GM18507 (cell line): ENCODE measurements at regions not wholly inside any gene's neighbourhood (a gene's known extent, or its start where the extent isn't known, plus 50 kb on each side); places are given as distances from the start of the nearest gene placed in this dataset.
"Not testable (repeated sequence)": the region's sequence is repeated elsewhere in the genome, so short reads cannot be mapped to it uniquely, and the experiment has no call there.

Source experiments
- DNase-seq: peaks from one replicate; pipeline ENCODE4 v3.0.0; 2011; ENCODE audit warnings: low read depth; ENCODE audit not compliant: insufficient read length; ENCODE audit errors: extremely low spot score
- FAIRE-seq: peaks from 2 replicates; lab custom pipeline; 2011; peaks lifted over from hg19 to GRCh38; lab: Jason Lieb, UNC

DNA sequence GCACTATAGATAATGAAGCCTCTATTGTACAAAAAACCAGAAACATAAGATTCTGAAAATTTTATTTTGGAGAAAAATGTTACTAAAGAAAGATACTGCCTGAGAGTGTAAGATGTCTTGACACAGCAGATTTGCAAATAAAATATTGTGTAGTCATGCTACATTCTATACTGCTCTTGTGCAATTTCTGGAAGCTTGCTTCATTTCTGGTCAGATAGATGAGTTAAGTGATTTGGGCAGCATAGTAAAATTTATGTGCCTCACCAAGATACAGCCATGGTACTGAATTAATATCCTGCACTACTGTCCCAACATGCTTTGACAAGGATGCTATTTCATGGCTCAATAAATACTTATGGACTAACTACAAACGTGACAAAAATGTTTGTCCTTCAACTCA lies 55.1 kb upstream of the STARD13 start:
- DNase-seq = no peak
- no peak for FAIRE-seq

DNA sequence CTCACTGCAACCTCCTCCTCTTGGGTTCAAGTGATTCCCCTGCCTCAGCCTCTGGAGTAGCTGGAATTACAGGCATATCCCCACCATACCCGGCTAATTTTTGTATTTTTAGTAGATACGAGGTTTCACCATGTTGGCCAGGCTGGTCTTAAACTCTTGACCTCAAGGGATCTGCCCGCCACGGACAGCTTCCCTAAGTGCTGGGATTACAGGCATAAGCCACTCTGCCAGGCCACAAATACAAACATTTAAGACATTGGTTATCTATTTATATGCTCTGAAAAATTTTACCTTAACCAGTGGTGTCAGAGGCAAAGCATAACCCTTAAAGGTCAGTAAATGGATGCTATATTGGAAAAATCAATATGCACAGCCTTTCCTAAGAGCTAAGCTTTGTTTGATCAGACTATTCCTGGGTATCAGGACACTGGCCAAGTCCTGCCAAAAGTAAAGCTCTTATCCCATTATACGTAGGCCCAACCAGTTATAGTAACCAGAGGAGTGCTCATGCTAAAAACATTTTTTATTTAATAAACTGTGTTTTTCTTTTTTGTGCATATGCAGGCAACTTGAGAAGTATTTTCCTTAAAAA lies 56.4 kb upstream of the STARD13 start:
- FAIRE-seq = no peak
- no peak for DNase-seq

DNA sequence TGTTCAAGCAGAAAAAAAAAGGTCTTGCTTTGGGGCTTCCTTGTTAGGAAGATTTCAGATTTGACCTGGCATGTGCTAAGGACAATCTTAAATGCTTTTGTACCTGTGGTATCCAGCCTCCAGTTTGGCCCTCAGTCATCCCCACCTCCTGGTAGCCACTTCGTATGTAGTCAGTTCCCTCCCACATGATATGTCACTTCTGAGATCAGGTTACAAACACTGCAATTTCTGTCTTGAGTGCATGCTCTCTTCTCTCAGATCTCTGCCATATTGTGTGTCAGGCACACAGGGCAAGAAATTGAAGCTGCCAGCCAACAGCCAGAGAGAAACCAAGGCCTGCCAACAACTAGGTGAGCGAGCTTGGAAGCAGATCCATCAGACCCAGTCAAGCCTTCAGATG lies 60.3 kb upstream of the STARD13 start:
- FAIRE-seq = no peak
- DNase-seq = no peak

DNA sequence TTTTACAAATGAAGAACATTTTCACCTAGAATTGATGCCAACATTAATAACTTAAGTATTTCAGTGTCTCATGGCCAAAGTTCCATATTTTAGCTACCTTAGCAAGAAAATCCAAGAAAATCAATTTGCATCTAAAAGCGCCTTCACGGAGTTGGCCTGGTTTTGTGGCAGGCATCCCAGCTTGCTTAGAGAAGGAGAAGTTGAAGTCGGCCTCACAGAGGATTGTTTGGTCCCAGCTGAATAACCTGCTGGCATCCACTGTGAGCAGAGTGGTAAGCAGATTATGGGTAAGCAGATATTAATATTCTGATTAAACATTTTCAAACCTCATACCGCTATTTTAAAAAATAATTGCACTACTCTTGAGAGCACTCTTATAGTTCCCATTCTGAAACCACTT lies 62.3 kb upstream of the STARD13 start:
- peak; percentile 24 for FAIRE-seq
- DNase-seq = no peak

DNA sequence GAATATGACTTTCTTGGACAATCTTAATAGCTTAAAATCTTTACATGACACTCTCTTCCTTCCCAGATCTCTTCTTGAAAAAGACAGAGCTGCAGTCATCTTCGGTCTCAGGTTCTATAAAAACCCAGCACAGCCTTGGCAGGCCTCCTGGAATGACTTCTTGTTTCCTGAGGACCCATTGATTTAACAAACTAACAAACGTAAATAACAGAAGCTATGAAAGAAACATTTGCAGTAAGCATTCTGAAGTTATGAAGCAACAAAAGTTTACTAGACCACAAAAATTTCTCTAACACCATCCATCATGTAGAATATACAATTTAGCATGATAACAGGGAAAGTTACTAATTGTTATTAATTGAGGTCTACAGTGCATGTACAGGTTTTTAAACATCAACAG lies 62.8 kb upstream of the STARD13 start:
- no peak for DNase-seq
- no peak for FAIRE-seq

DNA sequence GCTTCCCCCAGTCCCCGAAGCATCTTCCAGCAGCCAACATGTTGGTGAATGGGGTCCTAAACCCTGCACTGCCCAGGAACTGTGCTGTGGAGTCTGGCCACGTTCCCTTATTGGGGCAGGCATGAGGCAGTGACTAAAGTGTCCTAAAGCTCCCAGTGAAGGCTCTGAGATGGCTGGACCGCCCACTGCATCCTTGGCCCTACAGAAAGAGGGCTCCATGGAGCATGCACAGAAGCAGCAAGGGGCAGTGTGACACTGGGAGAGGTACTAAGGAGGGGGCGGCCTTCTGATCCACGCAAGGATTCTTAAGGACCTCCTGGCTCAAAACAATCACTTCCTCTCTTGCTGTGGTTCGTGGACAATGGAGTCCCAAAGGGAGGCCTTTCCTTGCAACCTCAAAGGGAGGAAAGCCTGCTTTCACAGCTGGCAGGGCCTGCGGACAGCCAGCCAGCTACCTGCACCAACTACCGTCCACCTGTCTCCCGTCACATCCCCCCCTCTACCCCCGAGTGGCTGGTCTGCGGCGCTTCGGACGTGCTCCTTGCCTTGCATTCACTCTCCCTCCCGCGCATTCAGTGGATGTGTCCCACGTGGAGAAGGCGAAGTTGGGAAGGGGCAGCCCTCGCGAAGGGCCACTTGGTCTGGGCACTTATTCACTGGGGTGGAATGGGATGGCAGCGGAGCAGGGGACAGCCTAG lies 63.9 kb upstream of the STARD13 start:
- FAIRE-seq (no peak), DNase-seq (no peak)

DNA sequence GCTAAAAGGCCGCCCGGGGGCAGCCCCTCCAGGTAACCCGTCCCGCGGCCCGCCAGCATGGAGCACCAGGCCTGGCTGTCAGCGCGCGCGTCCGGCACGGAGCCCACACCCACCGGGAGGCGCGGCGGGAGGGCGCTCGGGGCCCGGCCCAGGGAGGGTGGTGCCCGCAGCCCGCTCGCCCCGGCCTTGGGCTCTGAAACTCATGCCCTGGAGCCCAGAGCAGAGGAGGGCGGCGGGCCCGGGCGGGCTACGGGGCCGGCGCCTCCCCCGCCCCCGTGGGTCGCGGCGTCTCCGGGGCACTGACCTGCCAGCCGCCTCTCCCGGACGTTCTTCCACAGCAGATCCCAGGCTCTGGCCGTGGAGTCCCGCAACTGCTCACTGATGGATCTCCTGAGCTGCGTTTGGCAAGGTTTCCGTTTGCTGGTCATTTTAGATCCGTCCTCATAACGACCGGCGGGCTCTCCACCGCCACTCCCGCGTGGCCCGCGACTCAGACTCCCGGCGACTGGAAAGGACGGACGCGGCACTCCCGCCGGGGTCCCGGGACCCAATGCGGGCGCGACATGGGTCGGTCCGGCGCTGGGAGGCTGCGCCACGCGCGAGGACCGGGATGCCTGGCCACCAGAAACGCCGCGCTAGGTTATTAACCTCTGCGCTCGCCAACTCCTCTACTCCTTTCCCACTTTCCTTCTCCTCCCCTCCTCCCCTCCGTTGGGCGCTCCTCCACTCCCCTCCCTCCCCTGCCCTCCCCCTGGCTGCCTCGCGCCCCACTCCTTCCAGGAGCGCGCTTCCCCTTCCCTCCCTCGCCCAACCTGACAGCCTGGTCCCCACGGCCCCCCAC lies 64.7 kb upstream of the STARD13 start:
- no peak for FAIRE-seq
- DNase-seq = no peak

DNA sequence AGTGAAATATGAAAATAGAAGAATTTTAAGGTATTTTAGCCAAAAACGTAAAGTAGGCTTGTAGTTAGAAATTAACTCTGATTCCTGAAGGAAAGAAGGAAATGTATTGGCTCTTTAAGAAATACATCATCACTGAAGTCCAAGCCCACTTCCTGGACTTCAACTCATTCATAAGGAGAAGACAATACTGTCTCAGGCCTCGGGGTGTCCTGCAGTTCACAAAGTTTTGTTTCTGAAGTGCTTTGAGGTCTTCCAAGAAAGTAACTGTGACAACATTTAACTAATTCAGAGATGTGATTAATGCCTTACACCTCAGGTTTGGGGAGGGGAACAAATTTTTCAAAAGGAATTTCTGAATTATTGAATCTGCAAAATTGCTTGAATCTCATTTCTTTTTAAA lies 65.8 kb upstream of the STARD13 start:
- DNase-seq (no peak), FAIRE-seq (no peak)

DNA sequence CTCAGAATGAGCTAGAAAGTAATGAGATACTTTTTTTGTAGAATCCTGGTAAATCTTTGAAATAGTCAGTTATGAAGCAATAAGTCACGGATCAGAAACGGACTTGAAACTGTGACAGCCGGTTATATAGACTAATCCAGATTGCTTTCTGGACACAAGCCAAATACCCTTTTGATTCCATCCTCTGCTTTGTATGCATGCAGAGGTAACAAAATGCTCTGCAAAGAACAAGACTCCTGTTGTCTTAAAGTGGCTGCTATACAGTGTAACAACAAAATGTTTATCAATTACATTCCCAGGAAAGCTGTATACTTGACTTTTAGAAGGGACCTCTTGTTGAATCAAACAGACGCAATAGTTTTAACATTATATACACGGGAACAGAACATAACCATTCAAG lies 66.5 kb upstream of the STARD13 start:
- FAIRE-seq (no peak), DNase-seq (no peak)

DNA sequence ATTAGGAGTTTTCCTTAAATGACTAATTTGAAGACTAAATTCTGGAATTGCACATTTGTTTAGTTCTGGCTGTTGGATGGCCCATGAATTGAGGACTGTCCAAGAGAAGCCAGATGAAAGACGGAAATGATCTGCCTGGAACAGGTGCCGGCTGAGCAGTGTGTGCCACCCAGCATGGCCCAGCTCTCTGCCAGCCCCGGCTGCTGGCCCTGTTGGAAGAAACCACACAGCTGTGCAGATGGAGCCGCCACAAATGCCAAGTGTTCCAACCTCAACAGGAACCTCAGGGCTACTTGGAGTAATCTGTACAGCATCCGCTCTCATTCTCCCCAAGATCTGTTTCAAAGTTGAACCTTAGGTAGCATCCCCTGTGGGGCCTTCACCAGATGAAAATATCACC lies 67.0 kb upstream of the STARD13 start:
- DNase-seq = no peak
- no peak for FAIRE-seq

DNA sequence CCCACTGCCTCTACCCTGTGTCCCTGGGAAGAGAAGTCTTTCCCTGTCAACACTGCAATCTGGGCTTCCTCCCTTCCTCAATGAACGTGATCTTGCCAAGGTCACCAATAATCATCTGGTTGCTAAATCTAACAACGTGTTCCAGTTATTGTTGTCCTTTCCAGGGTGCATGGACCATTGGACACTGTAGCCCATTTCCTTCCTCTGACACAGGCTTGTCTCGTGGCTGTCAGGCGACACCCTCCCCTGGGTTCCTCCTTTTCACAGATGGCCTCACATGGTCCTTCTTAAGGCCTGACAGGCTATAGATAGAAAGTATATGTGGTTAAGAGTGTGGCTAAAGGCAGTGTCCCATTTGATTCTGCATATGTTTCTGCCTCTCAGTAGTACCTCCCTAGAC lies 67.7 kb upstream of the STARD13 start:
- FAIRE-seq (peak; percentile 35), DNase-seq (no peak)

DNA sequence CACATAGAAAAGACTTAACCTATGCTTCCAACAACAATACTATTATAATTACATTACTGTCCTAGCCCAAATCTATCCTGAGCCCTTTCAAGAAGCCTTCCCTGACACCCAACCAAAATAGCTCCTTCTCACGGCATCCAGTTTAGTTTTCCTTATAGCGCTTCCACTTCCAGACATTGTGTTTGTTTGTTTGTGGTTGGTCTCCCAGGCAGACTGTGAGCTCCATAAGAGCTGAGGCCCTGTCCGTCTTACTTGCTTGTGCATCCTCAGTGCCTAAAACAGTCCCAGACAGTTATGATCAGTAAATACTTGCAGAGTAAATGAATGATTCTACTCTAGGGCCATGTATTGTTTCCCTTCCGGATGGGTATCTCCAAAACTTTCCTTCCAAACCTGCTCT lies 68.1 kb upstream of the STARD13 start:
- DNase-seq = no peak
- no peak for FAIRE-seq

DNA sequence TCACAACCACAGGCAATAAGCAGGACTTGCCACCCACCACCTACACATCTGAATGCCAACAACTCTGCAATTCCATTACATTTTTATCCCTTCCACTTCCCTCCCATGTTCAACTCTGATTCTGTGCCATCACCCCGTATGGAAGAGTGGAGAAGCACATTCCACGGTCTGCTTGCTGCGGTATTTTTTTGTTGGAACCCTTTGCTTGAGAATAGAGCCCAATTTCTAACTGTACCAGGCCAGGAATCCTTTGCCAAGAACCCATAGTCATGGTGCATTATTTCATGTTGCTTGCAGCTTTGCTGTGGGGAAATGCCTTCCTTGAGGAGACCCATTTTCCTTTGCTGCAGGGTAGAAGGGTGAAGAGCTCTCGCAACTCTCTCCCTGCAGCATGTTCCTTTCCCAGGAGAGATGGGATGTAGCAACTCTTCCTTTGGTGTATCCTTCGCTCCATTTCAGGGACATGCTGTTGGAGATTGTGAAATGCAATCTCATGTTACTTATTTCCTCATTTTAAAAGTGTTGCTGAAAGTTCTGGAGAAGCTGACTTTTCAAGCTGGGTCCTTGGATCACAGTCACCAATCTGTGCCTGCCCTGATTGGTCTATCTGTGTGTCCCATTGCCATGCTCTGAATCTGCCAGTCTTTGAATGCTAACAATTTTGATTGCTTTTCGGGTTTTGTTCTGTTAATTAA lies 69.8 kb upstream of the STARD13 start:
- DNase-seq = no peak
- FAIRE-seq = no peak

DNA sequence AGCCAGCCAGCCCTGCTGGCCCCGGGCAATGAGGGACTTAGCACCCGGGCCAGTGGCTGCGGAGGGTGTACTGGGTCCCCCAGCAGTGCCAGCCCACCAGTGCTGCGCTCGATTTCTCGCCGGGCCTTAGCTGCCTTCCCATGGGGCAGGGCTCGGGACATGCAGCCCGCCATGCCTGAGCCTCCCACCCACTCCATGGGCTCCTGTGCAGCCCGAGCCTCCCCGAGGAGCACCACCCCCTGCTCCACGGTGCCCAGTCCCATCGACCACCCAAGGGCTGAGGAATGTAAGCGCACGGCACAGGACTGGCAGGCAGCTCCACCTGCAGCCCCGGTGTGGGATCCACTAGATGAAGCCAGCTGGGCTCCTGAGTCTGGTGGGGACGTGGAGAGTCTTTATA lies 72.5 kb upstream of the STARD13 start:
- FAIRE-seq, DNase-seq: not testable (repeated sequence)

DNA sequence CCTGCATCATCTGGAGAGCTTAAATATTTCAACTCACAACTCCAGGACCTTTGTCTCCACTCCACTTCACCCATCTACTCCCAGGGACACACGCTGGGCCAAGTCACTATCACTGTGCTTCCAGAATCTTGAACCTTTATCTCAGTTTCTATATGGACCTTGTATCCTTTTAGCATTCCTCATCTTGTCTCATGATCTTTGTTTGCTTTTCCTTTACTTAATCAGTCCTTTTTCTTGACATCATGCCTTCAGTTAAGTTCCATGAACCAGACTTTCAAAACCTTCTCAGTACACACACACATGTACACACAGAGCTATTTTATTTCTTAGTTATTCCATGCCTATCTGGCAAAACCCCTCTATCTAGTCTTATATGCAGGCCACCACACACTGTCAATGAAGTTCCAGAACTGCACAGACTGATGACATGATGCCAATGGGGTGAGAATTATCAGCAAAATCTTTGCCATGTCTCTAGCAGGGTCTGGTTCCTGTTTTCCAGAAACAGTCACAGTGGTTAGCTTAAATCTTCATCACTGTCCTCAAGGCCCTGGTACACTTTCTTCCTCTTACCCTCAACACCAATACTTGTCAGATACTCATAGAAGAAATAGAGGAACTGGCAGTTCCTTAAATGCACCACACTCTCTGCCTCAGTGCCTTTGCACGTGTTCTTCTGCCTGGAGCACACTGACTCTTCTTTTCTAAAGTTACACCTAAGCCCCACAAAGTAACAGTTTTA lies 77.6 kb upstream of the STARD13 start:
- FAIRE-seq (no peak), DNase-seq (no peak)

DNA sequence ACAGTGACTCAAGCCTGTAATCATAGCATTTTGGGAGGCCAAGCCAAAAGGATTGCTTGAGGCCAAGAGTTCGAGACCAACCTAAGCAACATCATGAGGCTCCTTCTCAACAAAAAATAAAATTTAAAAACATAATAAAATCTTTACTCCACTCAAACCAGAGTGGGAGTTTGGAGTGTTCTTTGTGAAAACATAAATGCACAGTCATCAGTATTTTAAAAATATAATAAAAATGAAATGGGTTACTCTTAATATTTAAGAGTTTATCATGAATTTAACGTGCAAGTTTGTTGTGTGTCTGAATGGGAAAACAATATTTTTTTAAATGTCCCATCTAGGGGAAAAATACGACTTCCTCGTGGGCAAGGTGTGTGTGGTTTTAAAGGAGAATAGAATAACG lies 78.6 kb upstream of the STARD13 start:
- FAIRE-seq (no peak), DNase-seq (no peak)

DNA sequence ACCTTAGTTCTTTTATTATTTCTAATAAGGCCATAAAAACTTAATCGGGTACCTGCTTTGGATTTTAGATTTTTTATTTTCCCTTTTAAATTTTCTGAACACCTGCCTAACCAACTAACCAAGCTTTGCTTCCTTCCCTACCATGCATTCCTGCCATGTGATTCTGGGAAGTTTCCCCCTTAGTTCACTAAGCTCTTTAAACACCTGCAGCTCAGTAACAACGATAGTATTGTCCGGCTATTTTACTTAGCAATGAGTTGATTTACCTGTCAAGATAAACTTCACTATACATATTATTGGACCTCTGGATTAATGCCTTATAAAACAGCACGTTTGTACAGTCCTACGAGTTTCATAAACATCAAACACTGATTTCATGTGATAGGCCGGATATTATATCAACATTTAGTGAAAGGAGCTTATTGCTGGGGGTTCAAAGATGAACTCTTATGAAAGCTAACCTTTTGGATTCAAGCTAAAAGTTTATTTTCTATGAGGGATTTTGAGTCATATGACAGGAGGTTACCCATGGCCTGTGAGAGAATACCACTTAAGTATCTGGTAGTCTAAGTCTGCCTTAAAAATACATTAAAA lies 81.0 kb upstream of the STARD13 start:
- DNase-seq = no peak
- peak; percentile 31 for FAIRE-seq

DNA sequence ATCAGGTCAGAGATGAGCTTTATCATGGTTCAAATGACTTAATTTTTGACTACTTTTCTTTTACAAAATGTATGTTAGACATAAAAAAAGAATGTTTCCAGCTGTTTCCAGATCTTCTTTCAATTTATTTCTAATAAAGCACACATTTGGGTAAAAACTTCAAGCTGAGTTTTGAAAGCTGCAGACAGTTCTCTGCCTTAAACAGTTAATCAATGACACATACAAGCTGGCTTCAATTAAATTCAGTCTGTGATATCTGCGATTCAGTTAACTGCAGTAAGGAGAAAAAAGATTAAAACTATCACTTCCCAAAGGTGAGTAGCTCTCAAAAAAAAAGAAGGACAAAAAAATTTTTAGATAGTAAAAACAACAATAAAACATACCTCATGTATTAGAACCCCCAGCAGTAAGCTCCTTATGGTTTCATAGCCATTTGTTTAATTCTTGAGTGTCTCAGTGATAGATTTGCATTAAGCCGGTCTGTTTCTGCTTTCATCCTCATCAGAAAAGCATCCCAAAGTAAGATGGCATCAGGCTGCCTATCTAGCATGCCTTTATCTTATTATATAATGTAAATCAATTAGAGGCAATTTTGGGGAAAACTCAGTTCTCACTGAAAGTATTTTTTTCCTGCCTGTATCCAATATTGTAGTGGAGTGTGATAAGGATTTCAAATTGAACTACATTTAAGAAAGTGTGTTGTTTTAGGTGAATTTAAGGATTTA lies 81.8 kb upstream of the STARD13 start:
- DNase-seq = no peak
- FAIRE-seq = peak; percentile 12

DNA sequence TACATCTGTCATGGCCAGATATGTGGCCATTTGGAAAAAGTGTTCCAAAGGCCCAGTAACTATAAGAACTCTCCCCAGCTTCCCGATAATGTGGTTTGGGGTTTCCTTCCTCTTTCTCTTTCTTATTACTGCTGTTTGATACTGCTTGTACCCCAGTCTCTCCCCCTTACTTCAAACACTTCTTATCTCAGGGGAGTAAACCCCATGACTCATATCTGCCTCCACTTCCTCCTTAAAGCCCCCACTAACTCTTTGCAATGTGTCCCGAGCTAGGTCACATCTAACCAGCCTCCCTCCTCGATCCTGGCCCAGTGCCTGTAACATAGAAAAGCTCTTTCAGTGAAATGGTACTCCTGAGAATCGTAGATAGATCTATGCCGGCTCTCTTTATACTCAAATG lies 82.4 kb upstream of the STARD13 start:
- FAIRE-seq (peak; percentile 50), DNase-seq (no peak)
